K562 (cell line): ENCODE measurements at regions not wholly inside any gene's neighbourhood (a gene's known extent, or its start where the extent isn't known, plus 50 kb on each side); places are given as distances from the start of the nearest gene placed in this dataset.

ENCODE experiments used
- ATAC-seq: fragments of 200-7000 bp; cut with Tn5 transposase; 3 replicates; pipeline ENCODE4 v1.9.1; 2020; ENCODE audit warnings: moderate library complexity
- BruUV-seq: library from RNA; stranded (reverse); fragments of 400-500 nt; replicated peaks from 2 replicates; lab custom pipeline; 2021; lab: Mats Ljungman, UMichigan
- CTCF ChIA-PET: fragments of 300-600 bp; formaldehyde crosslinking; extraction: SDS; loops from one replicate; lab custom pipeline; 2021; ENCODE audit warnings: low intra/inter-chr PET ratio; lab: Yijun Ruan, JAX
- POLR2A ChIA-PET: fragments of 300-600, 350-650 bp; sonication (Branson Sonifier 250); formaldehyde crosslinking; extraction: SDS; loops from one replicate; lab custom pipeline; 2021; ENCODE audit warnings: antibody characterized with exemption, inconsistent platforms; lab: Yijun Ruan, JAX
- DNase-seq, 4 experiments: peaks; one replicate each; pipeline versions ENCODE4 v3.0.0 to v3.0.0-alpha.2; 2011 to 2018; ENCODE audit warnings: low spot score in 3 of 4, mixed read lengths in 3 of 4; ENCODE audit errors: extremely low read depth in 1 of 4
- FAIRE-seq: peaks from 2 replicates; lab custom pipeline; 2011; peaks lifted over from hg19 to GRCh38; lab: Jason Lieb, UNC
- H2AFZ ChIP-seq: 2 replicates; pipeline ENCODE4 v1.6.0; 2011; ENCODE audit warnings: low read depth, low read length, control low read depth, inconsistent platforms
- H3K27ac ChIP-seq: fragments of 200-600 bp; 3 replicates; pipeline ENCODE4 v1.8.0; 2011; ENCODE audit warnings: low read depth, mild to moderate bottlenecking, control low read depth, inconsistent platforms, low read length, moderate library complexity, mixed read lengths; ENCODE audit errors: extremely low read depth
- H3K27me3 ChIP-seq, 2 experiments: fragments of 300-600 bp in 1 of 2; 2 replicates in 1 of 2; 3 replicates in 1 of 2; pipeline versions ENCODE4 v1.6.0 to v1.8.0; 2011; ENCODE audit warnings: inconsistent platforms in 2 of 2, low read length in 2 of 2, mild to moderate bottlenecking in 1 of 2, mixed read lengths in 1 of 2, moderate library complexity in 1 of 2; ENCODE audit not compliant: control insufficient read depth in 2 of 2, insufficient read depth in 2 of 2
- H3K36me3 ChIP-seq: fragments of 300-600 bp; 3 replicates; pipeline ENCODE4 v1.8.0; 2011; ENCODE audit warnings: mild to moderate bottlenecking, low read length, inconsistent platforms; ENCODE audit not compliant: control insufficient read depth, insufficient read depth
- H3K4me1 ChIP-seq, 2 experiments: fragments of 200-600 bp in 1 of 2; replicated peaks in 1 of 2; 2 replicates in 1 of 2; 3 replicates in 1 of 2; pipeline versions ENCODE4 v1.5.1 to v1.8.0; 2011; ENCODE audit warnings: inconsistent platforms in 2 of 2, low read length in 2 of 2, mild to moderate bottlenecking in 1 of 2, mixed read lengths in 1 of 2, moderate library complexity in 1 of 2; ENCODE audit not compliant: control insufficient read depth in 2 of 2, insufficient read depth in 2 of 2
- H3K4me2 ChIP-seq: 2 replicates; pipeline ENCODE4 v1.6.1; 2011; ENCODE audit warnings: low read length, control low read depth, inconsistent platforms, mixed read lengths; ENCODE audit not compliant: insufficient read depth
- H3K4me3 ChIP-seq: fragments of 200-600 bp; sonication (generic), shearing (Covaris generic); 2 replicates; pipeline ENCODE4 v1.5.1; 2016; ENCODE audit warnings: control low read depth, inconsistent platforms
- H3K79me2 ChIP-seq: fragments of 200-600 bp; 3 replicates; pipeline ENCODE4 v1.8.0; 2011; ENCODE audit warnings: low read length, inconsistent platforms; ENCODE audit not compliant: control insufficient read depth, insufficient read depth
- H3K9ac ChIP-seq, 2 experiments: 2 replicates each; pipeline versions ENCODE4 v1.6.0 to v1.6.1; 2011; ENCODE audit warnings: low read depth in 2 of 2, low read length in 2 of 2, control low read depth in 1 of 2, inconsistent platforms in 1 of 2, mild to moderate bottlenecking in 1 of 2, mixed read lengths in 1 of 2; ENCODE audit not compliant: insufficient read depth in 1 of 2
- H3K9me1 ChIP-seq: one replicate; pipeline ENCODE4 v1.6.0; 2011; ENCODE audit warnings: inconsistent platforms, mild to moderate bottlenecking, low read length, moderate library complexity; ENCODE audit not compliant: control insufficient read depth, insufficient read depth
- H3K9me3 ChIP-seq: replicated peaks from 2 replicates; pipeline ENCODE4 v1.5.1; 2011; ENCODE audit warnings: low read depth, low read length, inconsistent platforms; ENCODE audit not compliant: control insufficient read depth, insufficient read depth
- H4K20me1 ChIP-seq: replicated peaks from 2 replicates; pipeline ENCODE4 v1.6.1; 2011; ENCODE audit warnings: low read length, inconsistent platforms, mixed read lengths; ENCODE audit not compliant: control insufficient read depth, insufficient read depth
- ARID1B ChIP-seq: fragments of 450-650 bp; IDR thresholded peaks from 2 replicates; pipeline ENCODE4 v1.6.1; 2016; ENCODE audit warnings: antibody characterized with exemption, mild to moderate bottlenecking, inconsistent platforms
- CHCHD3 ChIP-seq: fragments of 250-450 bp; sonication (Bioruptor Pico); IDR thresholded peaks from 2 replicates; pipeline ENCODE4 v2.1.2; 2022; ENCODE audit warnings: mild to moderate bottlenecking
- GATAD2A ChIP-seq: fragments of 450-650 bp; IDR thresholded peaks from 2 replicates; pipeline ENCODE4 v1.6.1; 2017
- KDM5B ChIP-seq: fragments of 200-600 bp; sonication (generic); IDR thresholded peaks from 2 replicates; pipeline ENCODE4 v1.6.1; 2012; ENCODE audit warnings: low read depth, mild to moderate bottlenecking, moderate library complexity, low read length, control low read depth, inconsistent platforms; ENCODE audit not compliant: insufficient replicate concordance
- MEIS2 ChIP-seq: fragments of 450-650 bp; IDR thresholded peaks from 2 replicates; pipeline ENCODE4 v1.6.1; 2014; ENCODE audit warnings: mild to moderate bottlenecking; ENCODE audit not compliant: partially characterized antibody
- NFIX ChIP-seq: fragments of 250-450 bp; sonication (Bioruptor Pico); IDR thresholded peaks from 2 replicates; pipeline ENCODE4 v1.4.0; 2020; ENCODE audit warnings: low read depth, mild to moderate bottlenecking, moderate library complexity
- NFRKB ChIP-seq: fragments of 450-650 bp; IDR thresholded peaks from 2 replicates; pipeline ENCODE4 v1.6.1; 2016; ENCODE audit warnings: low read depth
- RBFOX2 ChIP-seq: fragments of 200-400 bp; formaldehyde crosslinking; IDR thresholded peaks from 2 replicates; pipeline ENCODE4 v1.6.1; 2017; ENCODE audit warnings: low read depth, mild to moderate bottlenecking, low read length, moderate library complexity
- ZNF175 ChIP-seq: fragments of 200-800 bp; sonication (Bioruptor generic); IDR thresholded peaks from 2 replicates; pipeline ENCODE4 v1.6.1; 2016; ENCODE audit warnings: low read depth, mild to moderate bottlenecking, missing genetic modification characterization, missing compliant biosample characterization
- ZNF212 ChIP-seq: fragments of 450-650 bp; formaldehyde crosslinking; IDR thresholded peaks from 2 replicates; pipeline ENCODE4 v1.4.0; 2020; ENCODE audit warnings: mild to moderate bottlenecking
- WGBS: fragments of 100-300 bp; shearing (Covaris generic); methylation state at CpG from one replicate; pipeline ENCODE4 v1.1.6; 2016; ENCODE audit warnings: low coverage, mixed read lengths; ENCODE audit not compliant: insufficient coverage; ENCODE audit errors: missing lambda C conversion rate; 5-methylcytosine and 5-hydroxymethylcytosine counted together
- in situ Hi-C: fragments of 300-500 bp; cut with MboI; formaldehyde crosslinking; loops from 4 replicates; pipeline ENCODE4 v1.15.0; 2018; ENCODE audit warnings: inconsistent platforms, mixed read lengths
- intact Hi-C: fragments of 100-400 bp; cut with micrococcal nuclease; formaldehyde crosslinking; loops from 2 replicates; pipeline ENCODE4 v1.14.2; 2022
- TF ChIP-seq, protein P1 (sequence below): fragments of 250-450 bp; sonication (Bioruptor Pico); IDR thresholded peaks from 2 replicates; pipeline ENCODE4 v1.8.0; 2022; ENCODE audit warnings: inconsistent platforms, mild to moderate bottlenecking, moderate library complexity, borderline replicate concordance
- TF ChIP-seq, protein P2 (sequence below): IDR thresholded peaks from 2 replicates; pipeline ENCODE4 v1.6.1; 2012; ENCODE audit warnings: low read depth, low read length, improper control_type of control experiment, borderline replicate concordance
- TF ChIP-seq, protein P3 (sequence below): fragments of 450-650 bp; IDR thresholded peaks from one replicate; pipeline ENCODE4 v1.6.1; 2018; ENCODE audit warnings: mild to moderate bottlenecking, moderate library complexity; ENCODE audit not compliant: partially characterized antibody
- TF ChIP-seq, protein P4 (sequence below): sonication (generic); formaldehyde crosslinking; IDR thresholded peaks from 2 replicates; pipeline ENCODE4 v1.8.0; 2023; ENCODE audit warnings: mild to moderate bottlenecking, missing genetic modification reagents

DNA sequence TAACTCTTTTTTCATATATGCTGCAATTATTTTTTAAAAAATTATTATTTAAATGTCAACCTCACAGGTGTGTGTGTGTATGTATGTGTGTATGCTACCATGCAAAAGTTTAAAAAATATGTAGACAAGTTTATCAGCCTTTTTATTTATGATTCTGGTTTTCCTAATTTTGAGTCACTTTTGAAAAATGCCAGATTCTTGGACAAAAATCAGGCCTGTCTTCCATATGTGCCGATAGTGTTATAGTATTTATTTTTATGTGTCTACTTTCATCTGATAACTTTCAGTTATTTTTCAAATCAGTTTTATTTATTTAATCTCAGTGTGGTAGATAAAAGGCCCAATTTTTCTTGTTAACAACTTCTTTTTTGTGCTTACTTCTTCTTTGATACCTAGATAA, 176.2 kb downstream of the RDH14 start:
- WGBS = 0% methylated on average over 1 of the region's 1 CpG
- Histone ChIP-seq H2AFZ (no peak overlapping the region), H3K27me3 (no peaks in the 10 kb centered on the region), H3K4me1 (no peaks in the 10 kb centered on the region), H3K4me2 (no peak overlapping the region), H3K79me2 (no peaks in the 10 kb centered on the region), H3K4me3 (no peak overlapping the region), H3K9me3 (no peaks in the 10 kb centered on the region), H3K9ac (no peak overlapping the region), H3K36me3 (no peaks in the 10 kb centered on the region), H3K9me1 (no peaks in the 10 kb centered on the region), H3K27ac (no peak overlapping the region), H4K20me1 (no peaks in the 10 kb centered on the region)
- FAIRE-seq (no peak), DNase-seq (no peak), ATAC-seq (no peak)
- in situ Hi-C loops (loop anchor here (5.0 to 25.0 kb wide), 2 partner anchors 532 to 922 kb away; no protein-coding TSS in a partner anchor), intact Hi-C loops (loop anchor here (10.0 kb wide), 1 partner anchor 1711 kb away; no protein-coding TSS in a partner anchor)
- no TSS peak for BruUV-seq
- POLR2A ChIA-PET = no interaction called here
- CTCF ChIA-PET = no interaction called here
- TF ChIP-seq GATAD2A = no peak
- TF ChIP-seq, protein P1, sequence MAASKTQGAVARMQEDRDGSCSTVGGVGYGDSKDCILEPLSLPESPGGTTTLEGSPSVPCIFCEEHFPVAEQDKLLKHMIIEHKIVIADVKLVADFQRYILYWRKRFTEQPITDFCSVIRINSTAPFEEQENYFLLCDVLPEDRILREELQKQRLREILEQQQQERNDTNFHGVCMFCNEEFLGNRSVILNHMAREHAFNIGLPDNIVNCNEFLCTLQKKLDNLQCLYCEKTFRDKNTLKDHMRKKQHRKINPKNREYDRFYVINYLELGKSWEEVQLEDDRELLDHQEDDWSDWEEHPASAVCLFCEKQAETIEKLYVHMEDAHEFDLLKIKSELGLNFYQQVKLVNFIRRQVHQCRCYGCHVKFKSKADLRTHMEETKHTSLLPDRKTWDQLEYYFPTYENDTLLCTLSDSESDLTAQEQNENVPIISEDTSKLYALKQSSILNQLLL (CRISPR knock-in tag) = no peak
- TF ChIP-seq, protein P2, sequence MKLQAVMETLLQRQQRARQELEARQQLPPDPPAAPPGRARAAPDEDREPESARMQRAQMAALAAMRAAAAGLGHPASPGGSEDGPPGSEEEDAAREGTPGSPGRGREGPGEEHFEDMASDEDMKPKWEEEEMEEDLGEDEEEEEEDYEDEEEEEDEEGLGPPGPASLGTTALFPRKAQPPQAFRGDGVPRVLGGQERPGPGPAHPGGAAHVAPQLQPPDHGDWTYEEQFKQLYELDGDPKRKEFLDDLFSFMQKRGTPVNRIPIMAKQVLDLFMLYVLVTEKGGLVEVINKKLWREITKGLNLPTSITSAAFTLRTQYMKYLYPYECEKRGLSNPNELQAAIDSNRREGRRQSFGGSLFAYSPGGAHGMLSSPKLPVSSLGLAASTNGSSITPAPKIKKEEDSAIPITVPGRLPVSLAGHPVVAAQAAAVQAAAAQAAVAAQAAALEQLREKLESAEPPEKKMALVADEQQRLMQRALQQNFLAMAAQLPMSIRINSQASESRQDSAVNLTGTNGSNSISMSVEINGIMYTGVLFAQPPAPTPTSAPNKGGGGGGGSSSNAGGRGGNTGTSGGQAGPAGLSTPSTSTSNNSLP = no peak
- no peak for TF ChIP-seq CHCHD3
- no peak for TF ChIP-seq ZNF212
- TF ChIP-seq ZNF175 (CRISPR knock-in tag) = no peak
- TF ChIP-seq, protein P3, sequence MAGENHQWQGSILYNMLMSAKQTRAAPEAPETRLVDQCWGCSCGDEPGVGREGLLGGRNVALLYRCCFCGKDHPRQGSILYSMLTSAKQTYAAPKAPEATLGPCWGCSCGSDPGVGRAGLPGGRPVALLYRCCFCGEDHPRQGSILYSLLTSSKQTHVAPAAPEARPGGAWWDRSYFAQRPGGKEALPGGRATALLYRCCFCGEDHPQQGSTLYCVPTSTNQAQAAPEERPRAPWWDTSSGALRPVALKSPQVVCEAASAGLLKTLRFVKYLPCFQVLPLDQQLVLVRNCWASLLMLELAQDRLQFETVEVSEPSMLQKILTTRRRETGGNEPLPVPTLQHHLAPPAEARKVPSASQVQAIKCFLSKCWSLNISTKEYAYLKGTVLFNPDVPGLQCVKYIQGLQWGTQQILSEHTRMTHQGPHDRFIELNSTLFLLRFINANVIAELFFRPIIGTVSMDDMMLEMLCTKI = no peak
- TF ChIP-seq RBFOX2 = no peak
- no peak for TF ChIP-seq KDM5B
- no peak for TF ChIP-seq NFRKB
- TF ChIP-seq, protein P4, sequence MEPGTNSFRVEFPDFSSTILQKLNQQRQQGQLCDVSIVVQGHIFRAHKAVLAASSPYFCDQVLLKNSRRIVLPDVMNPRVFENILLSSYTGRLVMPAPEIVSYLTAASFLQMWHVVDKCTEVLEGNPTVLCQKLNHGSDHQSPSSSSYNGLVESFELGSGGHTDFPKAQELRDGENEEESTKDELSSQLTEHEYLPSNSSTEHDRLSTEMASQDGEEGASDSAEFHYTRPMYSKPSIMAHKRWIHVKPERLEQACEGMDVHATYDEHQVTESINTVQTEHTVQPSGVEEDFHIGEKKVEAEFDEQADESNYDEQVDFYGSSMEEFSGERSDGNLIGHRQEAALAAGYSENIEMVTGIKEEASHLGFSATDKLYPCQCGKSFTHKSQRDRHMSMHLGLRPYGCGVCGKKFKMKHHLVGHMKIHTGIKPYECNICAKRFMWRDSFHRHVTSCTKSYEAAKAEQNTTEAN (CRISPR knock-in tag) = no peak
- TF ChIP-seq NFIX (CRISPR knock-in tag) = no peak
- no peak for TF ChIP-seq MEIS2
- no peak for TF ChIP-seq ARID1B
